GM19025 (cell line): ENCODE measurements at regions not wholly inside any gene's neighbourhood (a gene's known extent, or its start where the extent isn't known, plus 50 kb on each side); places are given as distances from the start of the nearest gene placed in this dataset.

Experiments
- ATAC-seq: cut with Tn5 transposase; IDR thresholded peaks from one replicate; pipeline ENCODE4 v1.9.1; 2021; ENCODE audit warnings: mild to moderate bottlenecking, low read depth, moderate library complexity; ENCODE audit not compliant: unreplicated experiment

GRCh38 chr6:167507376-167507945, 182.6 kb downstream of the TTLL2 start:
- ATAC-seq = no peak

DNA sequence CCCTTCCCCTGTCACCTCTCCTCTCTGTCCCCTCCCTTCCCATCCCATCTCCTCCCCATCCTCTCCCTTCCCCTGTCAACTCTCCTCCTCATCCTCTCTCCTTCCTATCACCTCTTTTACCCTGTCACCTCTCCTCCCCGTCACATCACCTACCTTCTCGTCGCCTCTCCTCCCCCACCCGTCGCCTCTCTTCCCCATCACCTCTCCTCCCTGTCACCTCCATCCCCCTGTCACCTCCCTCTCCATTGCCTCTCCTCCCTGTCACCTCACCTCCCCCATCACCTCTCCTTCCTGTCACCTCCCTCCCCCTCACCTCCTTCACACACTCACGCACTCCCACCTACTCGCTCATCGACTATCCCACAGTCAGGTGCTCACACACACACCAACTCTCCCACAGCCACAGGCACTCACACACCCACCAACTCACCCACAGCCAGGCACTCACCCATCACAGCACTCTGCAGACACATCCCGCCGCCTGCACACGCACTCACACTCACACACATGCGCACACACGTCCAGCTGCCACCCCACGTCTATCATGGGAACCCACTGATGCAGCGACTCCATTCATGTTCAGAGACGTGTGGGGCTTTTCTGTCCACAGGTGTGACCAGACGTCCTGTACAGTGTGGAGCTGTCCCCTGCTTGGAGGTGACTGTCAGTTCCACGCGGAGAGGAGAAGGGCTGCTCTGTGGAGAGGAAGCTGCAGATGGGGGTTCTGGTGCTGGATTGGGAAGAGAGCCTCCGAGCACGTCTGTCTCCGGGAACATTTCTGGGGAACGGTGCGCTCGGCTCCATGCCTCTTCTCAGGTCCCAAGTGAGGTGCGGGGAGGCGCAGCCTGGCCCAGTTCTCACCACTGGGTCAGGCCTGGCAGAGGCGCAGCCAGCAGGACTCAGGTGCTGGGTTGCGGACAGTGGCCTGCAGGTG, 184.3 kb downstream of the TTLL2 start:
- no peak for ATAC-seq

GRCh38 chr6:167509853-167510220, 185.0 kb downstream of the TTLL2 start:
- ATAC-seq = no peak

GRCh38 chr6:167510648-167511047, 185.8 kb downstream of the TTLL2 start:
- no peak for ATAC-seq

GRCh38 chr6:167512696-167513375, 187.9 kb downstream of the TTLL2 start:
- no peak for ATAC-seq

DNA sequence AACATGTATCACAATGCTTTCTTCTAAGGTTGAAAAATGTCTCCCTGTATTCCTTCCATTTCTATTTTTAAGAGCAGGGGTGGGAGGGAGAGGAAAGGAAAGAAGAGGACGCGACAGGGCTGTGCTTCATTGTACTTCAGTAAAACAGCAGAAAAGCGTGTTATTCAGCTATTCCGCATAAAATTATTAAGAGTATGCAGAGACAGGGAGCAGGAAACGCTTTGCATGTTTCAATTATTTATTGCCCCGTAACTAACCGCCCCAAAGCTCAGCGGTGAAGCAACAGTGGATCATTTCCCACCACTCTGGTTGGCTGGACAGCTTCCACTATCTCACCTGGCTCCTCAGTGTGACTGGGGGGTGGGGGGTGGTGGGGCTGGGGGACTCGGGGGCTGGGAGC, 188.9 kb downstream of the TTLL2 start:
- no peak for ATAC-seq

DNA sequence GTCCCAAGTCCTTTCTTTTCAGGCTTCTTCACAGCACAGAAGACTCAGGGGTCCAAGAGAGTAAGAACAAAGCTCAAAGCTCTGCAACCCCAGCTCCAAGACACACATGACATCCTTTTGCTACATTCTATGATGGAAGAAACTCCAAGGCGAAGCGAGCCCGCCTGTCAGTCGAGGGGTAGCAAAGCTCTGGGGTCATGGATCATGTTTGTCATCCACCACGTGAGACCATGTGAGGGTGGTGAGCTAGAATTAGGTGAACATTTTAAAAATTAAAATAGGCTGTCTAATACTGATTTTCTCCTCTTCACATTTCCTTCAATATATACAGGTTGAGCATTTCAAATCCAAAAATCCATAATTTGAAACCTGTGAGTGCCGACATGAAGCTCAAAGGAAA, 189.6 kb downstream of the TTLL2 start:
- no peak for ATAC-seq

- ATAC-seq = no peak
Observed at GRCh38 chr6:167515873-167516507, 191.1 kb downstream of the TTLL2 start.

GRCh38 chr6:167517254-167517916, 192.5 kb downstream of the TTLL2 start:
- ATAC-seq = no peak

DNA sequence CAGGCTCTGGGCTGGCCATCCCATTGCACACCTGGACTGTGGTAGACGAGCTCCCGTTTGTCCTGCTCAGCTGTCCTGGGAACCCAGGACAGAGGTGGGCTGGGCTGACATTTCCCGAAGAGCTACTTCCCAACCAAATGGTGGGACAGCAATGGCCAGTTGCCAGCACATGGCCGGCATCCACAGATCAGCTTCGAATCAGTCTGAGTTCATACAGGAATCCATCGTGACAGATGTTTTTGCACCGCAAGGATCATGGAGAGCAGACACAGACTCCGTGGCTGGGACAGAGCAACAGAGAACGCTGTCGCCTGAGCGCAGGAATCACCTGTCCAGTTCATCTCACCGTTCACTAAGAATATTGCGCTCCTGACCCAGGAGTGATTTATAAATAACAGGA, 198.5 kb downstream of the TTLL2 start:
- no peak for ATAC-seq

- ATAC-seq = no peak
Observed at GRCh38 chr6:167524261-167525111, 199.6 kb downstream of the TTLL2 start.

- no peak for ATAC-seq
Observed at GRCh38 chr6:167525774-167526173, 200.9 kb downstream of the TTLL2 start.

DNA sequence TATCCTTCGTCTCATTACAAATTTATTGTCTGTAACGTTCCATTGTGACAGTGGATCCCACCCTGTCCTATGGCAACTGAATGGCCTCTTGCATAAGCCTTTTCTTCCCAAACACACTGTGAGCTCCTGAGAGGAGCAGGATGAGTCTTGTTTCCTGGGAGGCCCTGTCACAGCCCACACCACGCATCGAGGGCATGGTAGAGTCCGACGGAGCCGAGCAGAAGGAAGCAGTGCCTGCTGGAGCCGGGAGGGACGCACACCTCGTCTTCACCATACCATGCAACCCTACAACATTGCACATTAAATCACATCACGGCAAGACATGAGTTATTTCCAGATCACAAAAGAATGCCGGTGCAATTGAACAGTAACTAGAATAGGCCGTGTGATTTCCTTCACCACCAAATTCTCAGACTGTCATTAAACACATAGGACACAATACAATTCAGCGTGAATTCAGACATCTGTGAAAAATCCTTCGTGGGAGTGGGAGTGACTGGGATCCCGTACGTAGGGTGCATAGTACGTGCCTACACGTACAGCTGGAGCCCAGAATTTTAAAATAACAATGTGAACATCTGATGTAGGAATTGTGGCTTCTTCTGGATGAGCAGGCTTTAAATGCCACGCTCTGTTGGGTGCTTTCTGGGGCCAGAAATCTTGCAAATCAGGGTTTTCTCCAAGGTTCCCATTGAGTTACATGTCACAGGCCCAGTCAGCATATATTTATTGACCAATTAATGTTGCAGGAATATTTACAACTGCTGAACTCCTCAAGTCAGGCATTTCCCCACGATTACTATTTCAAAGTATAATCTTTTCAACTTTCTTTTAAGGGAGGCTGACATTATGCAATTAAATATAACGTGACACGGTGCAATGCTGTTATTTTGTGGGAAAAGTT, 201.8 kb downstream of the TTLL2 start:
- ATAC-seq = no peak

DNA sequence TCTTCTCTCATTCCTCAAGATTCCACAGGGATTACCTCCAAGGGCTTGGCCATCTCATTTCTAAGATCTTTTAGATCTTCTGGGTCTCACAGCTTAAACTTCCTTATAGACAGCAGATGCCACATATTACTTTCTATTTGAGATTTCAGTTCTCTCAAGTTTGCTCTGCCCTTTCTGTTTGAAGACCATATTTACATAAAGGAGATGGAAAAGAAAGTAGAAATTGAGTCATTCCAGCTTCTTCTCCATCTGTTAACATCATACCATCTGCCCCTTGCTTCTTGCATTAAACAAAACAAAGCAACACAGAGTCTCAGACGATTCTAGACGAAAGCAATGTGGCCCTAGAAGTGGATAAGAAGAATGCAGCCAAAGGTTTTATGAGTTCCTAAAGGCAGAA, 203.4 kb downstream of the TTLL2 start:
- peak; percentile 77 for ATAC-seq

DNA sequence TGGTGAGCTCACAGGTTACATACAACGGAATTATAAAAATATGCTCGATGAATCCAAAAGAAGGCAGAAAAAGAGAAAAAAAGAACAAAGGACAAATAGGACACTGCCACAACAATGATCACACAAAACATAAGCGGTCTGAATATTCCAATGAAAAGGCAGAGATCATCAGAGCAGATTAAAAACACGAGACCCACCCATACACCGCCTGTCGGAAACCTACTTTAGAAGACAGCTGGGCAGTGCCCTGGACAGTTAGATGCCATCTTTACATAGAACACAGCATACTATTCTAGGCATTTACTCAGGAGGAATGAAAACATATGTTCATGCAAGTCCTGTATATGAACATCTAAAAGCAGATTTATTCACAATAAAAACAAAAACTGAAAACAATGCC, 204.1 kb downstream of the TTLL2 start:
- ATAC-seq = no peak

GRCh38 chr6:167529444-167530335, 204.8 kb downstream of the TTLL2 start:
- no peak for ATAC-seq

DNA sequence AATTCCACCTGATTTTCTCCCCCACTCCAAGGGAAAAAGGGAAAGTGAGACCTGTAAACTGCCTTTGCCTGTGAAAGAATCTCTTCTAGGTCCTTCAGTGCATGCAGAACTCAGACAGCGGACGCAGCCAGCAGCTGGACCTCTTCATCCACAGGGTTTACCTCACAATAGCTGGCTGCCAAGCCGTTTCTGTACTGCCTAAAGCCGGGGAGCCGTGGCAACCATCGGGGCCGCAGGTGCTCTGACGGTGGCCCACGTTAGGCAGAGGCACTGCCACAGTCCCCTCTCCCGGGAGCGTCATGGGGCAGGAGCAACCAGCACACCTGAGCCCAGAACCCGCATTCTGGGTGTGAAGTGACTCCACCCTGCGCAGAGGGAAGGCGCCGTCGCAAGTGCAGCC, 206.1 kb downstream of the TTLL2 start:
- ATAC-seq = no peak
